Vagina (tissue), 2 donors: ENCODE measurements at regions not wholly inside any gene's neighbourhood (a gene's known extent, or its start where the extent isn't known, plus 50 kb on each side); places are given as distances from the start of the nearest gene placed in this dataset.

Experiments used
- POLR2A ChIP-seq, 2 donors: fragments of 450-650 bp; IDR thresholded peaks; one replicate each; pipeline ENCODE4 v1.6.1; 2017; ENCODE audit warnings: antibody characterized with exemption in 2 of 2, mild to moderate bottlenecking in 2 of 2, moderate library complexity in 2 of 2
- POLR2AphosphoS5 ChIP-seq, 2 donors: sonication (generic); formaldehyde crosslinking; IDR thresholded peaks; one replicate each; pipeline ENCODE4 v1.9.0; 2017; ENCODE audit warnings: antibody characterized with exemption in 2 of 2, mild to moderate bottlenecking in 2 of 2, low read depth in 1 of 2; ENCODE audit not compliant: insufficient read depth in 1 of 2
- TF ChIP-seq, protein P1 (sequence below), 3 experiments: fragments of 450-650 bp in 2 of 3; fragments of 200-600 bp in 1 of 3; sonication (generic) in 1 of 3; IDR thresholded peaks; one replicate each; pipeline ENCODE4 v1.5.1; 2017 to 2019; ENCODE audit warnings: antibody characterized with exemption in 3 of 3, mild to moderate bottlenecking in 2 of 3, moderate library complexity in 2 of 3

GRCh38 chrX:128105659-128106058, 53.5 kb upstream of the ACTRT1 start:
- TF ChIP-seq POLR2AphosphoS5 (IDR thresholded peaks at IDR 0.05; ENCODE audit: insufficient read depth in 1 of 2, low read depth in 1 of 2) (no peak), POLR2A (IDR thresholded peaks at IDR 0.05) (no peak)
- TF ChIP-seq, protein P1, sequence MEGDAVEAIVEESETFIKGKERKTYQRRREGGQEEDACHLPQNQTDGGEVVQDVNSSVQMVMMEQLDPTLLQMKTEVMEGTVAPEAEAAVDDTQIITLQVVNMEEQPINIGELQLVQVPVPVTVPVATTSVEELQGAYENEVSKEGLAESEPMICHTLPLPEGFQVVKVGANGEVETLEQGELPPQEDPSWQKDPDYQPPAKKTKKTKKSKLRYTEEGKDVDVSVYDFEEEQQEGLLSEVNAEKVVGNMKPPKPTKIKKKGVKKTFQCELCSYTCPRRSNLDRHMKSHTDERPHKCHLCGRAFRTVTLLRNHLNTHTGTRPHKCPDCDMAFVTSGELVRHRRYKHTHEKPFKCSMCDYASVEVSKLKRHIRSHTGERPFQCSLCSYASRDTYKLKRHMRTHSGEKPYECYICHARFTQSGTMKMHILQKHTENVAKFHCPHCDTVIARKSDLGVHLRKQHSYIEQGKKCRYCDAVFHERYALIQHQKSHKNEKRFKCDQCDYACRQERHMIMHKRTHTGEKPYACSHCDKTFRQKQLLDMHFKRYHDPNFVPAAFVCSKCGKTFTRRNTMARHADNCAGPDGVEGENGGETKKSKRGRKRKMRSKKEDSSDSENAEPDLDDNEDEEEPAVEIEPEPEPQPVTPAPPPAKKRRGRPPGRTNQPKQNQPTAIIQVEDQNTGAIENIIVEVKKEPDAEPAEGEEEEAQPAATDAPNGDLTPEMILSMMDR (IDR thresholded peaks at IDR 0.05) = no peak
